ENCODE measurements at regions not wholly inside any gene's neighbourhood (a gene's known extent, or its start where the extent isn't known, plus 50 kb on each side); places are given as distances from the start of the nearest gene placed in this dataset.

DNA sequence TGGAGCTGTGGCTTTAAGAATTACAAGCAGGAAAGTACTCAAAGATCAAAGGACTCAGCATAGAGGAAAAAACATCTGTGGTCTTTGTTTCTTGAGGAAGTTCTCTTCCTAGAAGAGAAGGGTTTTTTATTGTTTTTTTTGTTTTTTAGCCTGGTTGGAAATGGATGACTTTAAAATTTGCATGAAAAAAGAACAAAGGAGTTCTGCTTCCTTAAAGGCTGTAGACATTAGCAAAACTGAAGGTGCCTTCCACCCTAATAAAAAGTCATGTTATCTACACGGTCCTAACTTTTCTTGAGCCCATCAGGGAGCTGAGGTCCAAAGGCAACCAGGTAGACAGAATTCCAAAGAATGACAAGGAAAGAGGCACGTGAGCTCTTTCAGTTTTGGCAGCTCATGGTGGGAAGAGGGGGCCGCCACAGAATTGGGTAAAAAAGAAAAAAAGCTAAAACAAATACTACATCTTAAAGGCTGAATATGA, 356.6 kb downstream of the SH2D4B start:
- TF ChIP-seq TAF1 (IDR thresholded peaks at IDR 0.05; ENCODE audit: borderline replicate concordance, insufficient read depth, low read length) (no peak), POLR2AphosphoS5 (IDR thresholded peaks at IDR 0.05; ENCODE audit: low read depth, low read length) (no peak), FOXP2 (optimal IDR thresholded peaks at IDR 0.05; ENCODE audit: borderline replicate concordance, extremely low read depth, extremely low read length, insufficient read depth) (no peak), SIN3A (IDR thresholded peaks at IDR 0.05; ENCODE audit: borderline replicate concordance, insufficient read depth, low read length) (no peak)
- TF ChIP-seq, protein P1, sequence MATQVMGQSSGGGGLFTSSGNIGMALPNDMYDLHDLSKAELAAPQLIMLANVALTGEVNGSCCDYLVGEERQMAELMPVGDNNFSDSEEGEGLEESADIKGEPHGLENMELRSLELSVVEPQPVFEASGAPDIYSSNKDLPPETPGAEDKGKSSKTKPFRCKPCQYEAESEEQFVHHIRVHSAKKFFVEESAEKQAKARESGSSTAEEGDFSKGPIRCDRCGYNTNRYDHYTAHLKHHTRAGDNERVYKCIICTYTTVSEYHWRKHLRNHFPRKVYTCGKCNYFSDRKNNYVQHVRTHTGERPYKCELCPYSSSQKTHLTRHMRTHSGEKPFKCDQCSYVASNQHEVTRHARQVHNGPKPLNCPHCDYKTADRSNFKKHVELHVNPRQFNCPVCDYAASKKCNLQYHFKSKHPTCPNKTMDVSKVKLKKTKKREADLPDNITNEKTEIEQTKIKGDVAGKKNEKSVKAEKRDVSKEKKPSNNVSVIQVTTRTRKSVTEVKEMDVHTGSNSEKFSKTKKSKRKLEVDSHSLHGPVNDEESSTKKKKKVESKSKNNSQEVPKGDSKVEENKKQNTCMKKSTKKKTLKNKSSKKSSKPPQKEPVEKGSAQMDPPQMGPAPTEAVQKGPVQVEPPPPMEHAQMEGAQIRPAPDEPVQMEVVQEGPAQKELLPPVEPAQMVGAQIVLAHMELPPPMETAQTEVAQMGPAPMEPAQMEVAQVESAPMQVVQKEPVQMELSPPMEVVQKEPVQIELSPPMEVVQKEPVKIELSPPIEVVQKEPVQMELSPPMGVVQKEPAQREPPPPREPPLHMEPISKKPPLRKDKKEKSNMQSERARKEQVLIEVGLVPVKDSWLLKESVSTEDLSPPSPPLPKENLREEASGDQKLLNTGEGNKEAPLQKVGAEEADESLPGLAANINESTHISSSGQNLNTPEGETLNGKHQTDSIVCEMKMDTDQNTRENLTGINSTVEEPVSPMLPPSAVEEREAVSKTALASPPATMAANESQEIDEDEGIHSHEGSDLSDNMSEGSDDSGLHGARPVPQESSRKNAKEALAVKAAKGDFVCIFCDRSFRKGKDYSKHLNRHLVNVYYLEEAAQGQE (IDR thresholded peaks at IDR 0.05; ENCODE audit: insufficient read depth in 1 of 2, low read depth in 2 of 2, low read length in 2 of 2) = no peak

DNA sequence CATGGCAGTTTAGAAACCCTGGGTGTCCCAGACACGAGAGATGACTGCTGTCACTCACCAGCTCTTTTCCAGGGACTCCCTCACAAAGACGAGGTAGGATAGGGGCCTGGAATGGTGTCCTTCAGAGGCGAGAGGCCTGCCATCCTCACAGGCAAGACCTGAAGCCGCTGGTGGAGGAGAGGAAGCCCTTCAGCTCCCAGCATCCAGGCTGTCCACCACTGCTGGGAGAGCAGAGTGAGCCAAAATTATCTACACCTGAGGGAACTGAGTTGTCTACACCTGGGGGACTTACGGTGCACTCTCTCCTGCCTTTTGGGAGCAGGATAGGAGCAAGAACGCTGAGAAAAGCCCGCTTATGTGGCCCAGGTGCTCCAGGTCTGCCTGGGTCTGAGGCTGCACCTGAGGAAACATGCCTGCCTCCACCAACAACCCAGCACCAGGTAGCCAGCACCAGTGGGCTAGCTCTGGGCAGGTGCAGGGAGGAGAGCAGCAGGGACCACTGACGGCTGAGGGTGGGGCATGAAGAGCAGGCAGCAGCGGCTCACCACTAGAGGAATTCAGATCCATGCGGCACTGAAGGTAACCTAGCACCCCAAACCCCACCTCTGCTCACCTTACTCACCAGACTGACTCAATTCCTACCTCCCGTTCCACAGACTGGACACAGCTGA, 357.2 kb downstream of the SH2D4B start:
- TF ChIP-seq POLR2AphosphoS5 (IDR thresholded peaks at IDR 0.05; ENCODE audit: low read depth, low read length) = no peak
- no peak for TF ChIP-seq FOXP2 (optimal IDR thresholded peaks at IDR 0.05; ENCODE audit: borderline replicate concordance, extremely low read depth, extremely low read length, insufficient read depth)
- no peak for TF ChIP-seq TAF1 (IDR thresholded peaks at IDR 0.05; ENCODE audit: borderline replicate concordance, insufficient read depth, low read length)
- no peak for TF ChIP-seq SIN3A (IDR thresholded peaks at IDR 0.05; ENCODE audit: borderline replicate concordance, insufficient read depth, low read length)
- TF ChIP-seq, protein P1 (IDR thresholded peaks at IDR 0.05; ENCODE audit: insufficient read depth in 1 of 2, low read depth in 2 of 2, low read length in 2 of 2) = no peak

DNA sequence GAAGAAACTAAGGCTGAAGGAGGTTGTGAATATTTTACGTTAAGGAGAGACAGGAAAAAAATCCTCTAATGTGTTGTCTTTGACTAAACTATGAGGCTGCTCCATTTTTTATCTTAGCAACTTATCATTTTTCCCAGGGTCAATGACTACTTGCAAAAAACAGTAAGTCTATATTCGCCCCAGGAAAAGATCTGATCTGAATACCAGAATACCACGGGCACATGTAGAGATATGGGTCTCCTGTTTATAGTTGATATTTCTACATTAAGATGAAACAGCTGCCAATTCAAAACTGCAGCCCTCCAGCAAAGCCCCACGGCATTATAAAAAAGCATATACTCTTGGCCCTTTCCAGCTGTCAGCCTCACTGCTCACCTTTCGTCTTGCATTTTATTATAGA, 358.4 kb downstream of the SH2D4B start:
- TF ChIP-seq TAF1 (IDR thresholded peaks at IDR 0.05; ENCODE audit: borderline replicate concordance, insufficient read depth, low read length) (no peak), POLR2AphosphoS5 (IDR thresholded peaks at IDR 0.05; ENCODE audit: low read depth, low read length) (no peak), FOXP2 (optimal IDR thresholded peaks at IDR 0.05; ENCODE audit: borderline replicate concordance, extremely low read depth, extremely low read length, insufficient read depth) (no peak), SIN3A (IDR thresholded peaks at IDR 0.05; ENCODE audit: borderline replicate concordance, insufficient read depth, low read length) (no peak)
- TF ChIP-seq, protein P1 (IDR thresholded peaks at IDR 0.05; ENCODE audit: insufficient read depth in 1 of 2, low read depth in 2 of 2, low read length in 2 of 2) = no peak

DNA sequence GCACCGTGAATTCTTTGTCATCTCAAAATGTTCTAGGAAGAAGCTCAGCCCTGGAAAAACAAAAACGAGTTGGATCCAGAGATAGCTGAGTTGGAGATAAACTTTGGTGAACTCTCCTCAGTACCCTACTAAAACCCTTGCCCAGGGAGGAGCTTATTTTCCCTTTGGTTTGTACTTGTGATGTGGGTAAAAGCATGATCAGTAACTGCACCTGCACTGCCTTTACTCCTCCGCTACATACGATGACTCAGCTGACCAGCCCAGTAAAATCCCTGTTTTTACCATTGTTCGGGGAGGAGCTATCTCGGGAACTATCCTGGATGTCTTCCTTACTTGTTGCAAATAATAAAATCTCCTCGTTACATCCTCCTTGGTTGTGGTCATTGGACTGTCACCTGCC, 359.3 kb downstream of the SH2D4B start:
- TF ChIP-seq, protein P1 (IDR thresholded peaks at IDR 0.05; ENCODE audit: insufficient read depth in 1 of 2, low read depth in 2 of 2, low read length in 2 of 2) = no peak
- TF ChIP-seq TAF1 (IDR thresholded peaks at IDR 0.05; ENCODE audit: borderline replicate concordance, insufficient read depth, low read length) (no peak), SIN3A (IDR thresholded peaks at IDR 0.05; ENCODE audit: borderline replicate concordance, insufficient read depth, low read length) (no peak), POLR2AphosphoS5 (IDR thresholded peaks at IDR 0.05; ENCODE audit: low read depth, low read length) (no peak), FOXP2 (optimal IDR thresholded peaks at IDR 0.05; ENCODE audit: borderline replicate concordance, extremely low read depth, extremely low read length, insufficient read depth) (no peak)

Measured in PFSK-1 (cell line).